Panc1 (cell line): ENCODE measurements at regions not wholly inside any gene's neighbourhood (a gene's known extent, or its start where the extent isn't known, plus 50 kb on each side); places are given as distances from the start of the nearest gene placed in this dataset.

Experiments used
- CTCF ChIP-seq: fragments of 450-650 bp; IDR thresholded peaks from 2 replicates; pipeline ENCODE4 v1.5.1; 2017; ENCODE audit warnings: mild to moderate bottlenecking
- POLR2AphosphoS5 ChIP-seq: IDR thresholded peaks from 2 replicates; pipeline ENCODE4 v1.6.1; 2012; ENCODE audit warnings: mild to moderate bottlenecking, low read depth, low read length, moderate library complexity
- REST ChIP-seq, 2 experiments: IDR thresholded peaks; 2 replicates each; pipeline ENCODE4 v1.6.1; 2011 to 2012; ENCODE audit warnings: low read depth in 2 of 2, control low read depth in 1 of 2, low read length in 1 of 2, mild to moderate bottlenecking in 1 of 2, moderate library complexity in 1 of 2; ENCODE audit not compliant: insufficient read depth in 1 of 2
- SIN3A ChIP-seq: IDR thresholded peaks from 2 replicates; pipeline ENCODE4 v1.6.1; 2012; ENCODE audit warnings: low read depth, mild to moderate bottlenecking, low read length, moderate library complexity, borderline replicate concordance; ENCODE audit not compliant: insufficient read depth

- no peak for TF ChIP-seq POLR2AphosphoS5
- TF ChIP-seq SIN3A, result no peak
- TF ChIP-seq CTCF, result no peak
- TF ChIP-seq REST (IDR thresholded peaks at IDR 0.05; ENCODE audit: insufficient read depth in 1 of 2, low read depth in 2 of 2, low read length in 1 of 2), result no peak
Measured at GRCh38 chr4:126748736-126749135, 884.0 kb upstream of the INTU start.
